Spleen (tissue), 7 donors: ENCODE measurements at regions not wholly inside any gene's neighbourhood (a gene's known extent, or its start where the extent isn't known, plus 50 kb on each side); places are given as distances from the start of the nearest gene placed in this dataset.

Experiments
- CTCF ChIP-seq, 11 experiments: fragments of 200-600 bp in 7 of 11; fragments of 450-650 bp in 4 of 11; sonication (generic) in 4 of 11; IDR thresholded peaks in 8 of 11; conservative IDR thresholded peaks in 3 of 11; 1 replicate in 7 of 11; 2 replicates in 4 of 11; pipeline versions ENCODE4 v1.4.0 to v1.8.0; 2016 to 2021; ENCODE audit warnings: antibody characterized with exemption in 11 of 11, inconsistent platforms in 4 of 11, mild to moderate bottlenecking in 1 of 11
- POLR2AphosphoS5 ChIP-seq, 3 donors: sonication (generic); formaldehyde crosslinking; IDR thresholded peaks; one replicate each; pipeline ENCODE4 v1.5.1; 2017; ENCODE audit warnings: antibody characterized with exemption in 3 of 3
- donor health status: DM: no; HTN: no; CAD: no; lungs with moderate emphysema.
- donor health status: DM: no; HTN: no; CAD: no.
- donor health status: DM: no; HTN: no; CAD: no.

- no peak for TF ChIP-seq CTCF (IDR thresholded peaks at IDR 0.05 in 8 of 11, conservative IDR thresholded peaks at IDR 0.05 in 3 of 11)
- no peak for TF ChIP-seq POLR2AphosphoS5 (IDR thresholded peaks at IDR 0.05)
Observed at GRCh38 chr13:103326326-103326725, 260.1 kb upstream of the SLC10A2 start.
